OCI-LY1 (cell line): ENCODE measurements at regions not wholly inside any gene's neighbourhood (a gene's known extent, or its start where the extent isn't known, plus 50 kb on each side); places are given as distances from the start of the nearest gene placed in this dataset.
A peak's percentile ranks its signal among the peaks of the same experiment; 100 is the strongest.

Experiments
- H2AFZ ChIP-seq: fragments of 200-600 bp; sonication (generic), shearing (Covaris generic); 2 replicates; pipeline ENCODE4 v1.6.0; 2014; ENCODE audit warnings: antibody characterized with exemption, mild to moderate bottlenecking, low read length
- H3F3A ChIP-seq: fragments of 200-600 bp; sonication (generic), shearing (Covaris generic); 2 replicates; pipeline ENCODE4 v1.6.0; 2014; ENCODE audit warnings: mild to moderate bottlenecking, antibody characterized with exemption, low read length, moderate library complexity; ENCODE audit not compliant: insufficient read depth
- H3K27ac ChIP-seq: fragments of 200-600 bp; sonication (generic); 2 replicates; pipeline ENCODE4 v1.5.1; 2014; ENCODE audit warnings: low read length, mixed run types, mild to moderate bottlenecking, low read depth; ENCODE audit not compliant: poor library complexity, severe bottlenecking
- H3K27me3 ChIP-seq: fragments of 200-600 bp; sonication (generic); 2 replicates; pipeline ENCODE4 v1.6.0; 2014; ENCODE audit warnings: antibody characterized with exemption, mild to moderate bottlenecking, low read length, moderate library complexity; ENCODE audit not compliant: insufficient read depth
- H3K36me3 ChIP-seq: fragments of 200-600 bp; sonication (generic); 2 replicates; pipeline ENCODE4 v1.6.1; 2014; ENCODE audit warnings: mild to moderate bottlenecking, antibody characterized with exemption, low read length, moderate library complexity, mixed read lengths; ENCODE audit not compliant: insufficient read depth
- H3K4me1 ChIP-seq: fragments of 200-600 bp; sonication (generic); 2 replicates; pipeline ENCODE4 v1.5.1; 2014; ENCODE audit warnings: mild to moderate bottlenecking, low read length, moderate library complexity; ENCODE audit not compliant: insufficient read depth, severe bottlenecking
- H3K4me2 ChIP-seq: fragments of 200-600 bp; sonication (generic), shearing (Covaris generic); 2 replicates; pipeline ENCODE4 v1.6.1; 2014; ENCODE audit warnings: low read length
- H3K4me3 ChIP-seq: fragments of 200-600 bp; sonication (generic); 2 replicates; pipeline ENCODE4 v1.5.1; 2014; ENCODE audit warnings: low read length, low read depth, mild to moderate bottlenecking, mixed read lengths; ENCODE audit not compliant: poor library complexity, severe bottlenecking
- H3K79me2 ChIP-seq: fragments of 200-600 bp; shearing (Covaris generic); 2 replicates; pipeline ENCODE4 v1.6.1; 2016; ENCODE audit warnings: mixed run types, low read length, mixed read lengths; ENCODE audit not compliant: insufficient read depth
- H3K9ac ChIP-seq: fragments of 200-600 bp; sonication (generic), shearing (Covaris generic); 2 replicates; pipeline ENCODE4 v1.6.1; 2014; ENCODE audit warnings: mild to moderate bottlenecking, low read length, mixed read lengths
- H3K9me2 ChIP-seq: fragments of 200-600 bp; sonication (generic), shearing (Covaris generic); 2 replicates; pipeline ENCODE4 v1.6.1; 2014; ENCODE audit warnings: low read depth, mild to moderate bottlenecking, low read length, mixed read lengths
- H3K9me3 ChIP-seq: fragments of 200-600 bp; shearing (Covaris generic); 2 replicates; pipeline ENCODE4 v1.6.1; 2014; ENCODE audit warnings: low read length, mixed read lengths
- H4K20me1 ChIP-seq: fragments of 200-600 bp; sonication (generic), shearing (Covaris generic); 2 replicates; pipeline ENCODE4 v1.6.0; 2016; ENCODE audit warnings: mild to moderate bottlenecking, low read length; ENCODE audit not compliant: insufficient read depth
- CTCF ChIP-seq: fragments of 200-600 bp; sonication (generic), shearing (Covaris generic); IDR thresholded peaks from 2 replicates; pipeline ENCODE4 v1.5.1; 2017; ENCODE audit warnings: mild to moderate bottlenecking, antibody characterized with exemption, low read length, moderate library complexity, mixed read lengths
- EZH2 ChIP-seq: fragments of 200-600 bp; sonication (generic), shearing (Covaris generic); IDR thresholded peaks from 2 replicates; pipeline ENCODE4 v1.8.0; 2017; ENCODE audit warnings: borderline replicate concordance, mixed run types, mild to moderate bottlenecking, antibody characterized with exemption, low read length, moderate library complexity, mixed read lengths

GRCh38 chr12:69157023-69157655, 82.2 kb upstream of the CPSF6 start:
- H4K20me1 ChIP-seq, result no peaks in the 10 kb centered on the region
- no peak overlapping the region for H3K9ac ChIP-seq
- H3K36me3 ChIP-seq, result no peaks in the 10 kb centered on the region
- peak overlapping the region; percentile 27; the same call in 1 of the 2 replicates for H3K4me2 ChIP-seq
- no peaks in the 10 kb centered on the region for H3K9me2 ChIP-seq
- H3K27ac ChIP-seq, result no peak overlapping the region
- H3K79me2 ChIP-seq, result no peaks in the 10 kb centered on the region
- TF ChIP-seq EZH2, result no peak
- peak; percentile 96 for TF ChIP-seq CTCF
- H3F3A ChIP-seq, result no peaks in the 10 kb centered on the region
- H3K9me3 ChIP-seq, result no peaks in the 10 kb centered on the region
- peaks cover 15% of the 10 kb centered on the region for H3K4me1 ChIP-seq
- no peaks in the 10 kb centered on the region for H3K27me3 ChIP-seq
- H3K4me3 ChIP-seq, result no peak overlapping the region
- 0 out of 2 replicates have a peak overlapping the region, but pooled peaks have one; percentile 32 for H2AFZ ChIP-seq

- no peak for TF ChIP-seq CTCF
- TF ChIP-seq EZH2, result no peak
- no peaks in the 10 kb centered on the region for H3K9me3 ChIP-seq
Observed at GRCh38 chr12:69161829-69162228, 77.5 kb upstream of the CPSF6 start.

GRCh38 chr12:69163681-69164362, 75.5 kb upstream of the CPSF6 start:
- no peak overlapping the region for H2AFZ ChIP-seq
- H3K9me2 ChIP-seq, result no peaks in the 10 kb centered on the region
- H3K79me2 ChIP-seq, result no peaks in the 10 kb centered on the region
- no peaks in the 10 kb centered on the region for H3K4me1 ChIP-seq
- H3K27ac ChIP-seq, result no peak overlapping the region
- no peaks in the 10 kb centered on the region for H3K9me3 ChIP-seq
- TF ChIP-seq CTCF, result no peak
- TF ChIP-seq EZH2, result no peak
- no peak overlapping the region for H3K4me2 ChIP-seq
- no peaks in the 10 kb centered on the region for H3K27me3 ChIP-seq
- no peaks in the 10 kb centered on the region for H3F3A ChIP-seq
- H3K9ac ChIP-seq, result no peak overlapping the region
- no peak overlapping the region for H3K4me3 ChIP-seq
- no peaks in the 10 kb centered on the region for H3K36me3 ChIP-seq
- H4K20me1 ChIP-seq, result no peaks in the 10 kb centered on the region

More at GRCh38 chr12:69161829-69162228, 77.5 kb upstream of the CPSF6 start:
- peaks cover 1% of the 10 kb centered on the region for H3K4me1 ChIP-seq
- H2AFZ ChIP-seq, result no peak overlapping the region
- H3K27me3 ChIP-seq, result no peaks in the 10 kb centered on the region
- H3K9me2 ChIP-seq, result no peaks in the 10 kb centered on the region
- H3K9ac ChIP-seq, result no peak overlapping the region
- no peaks in the 10 kb centered on the region for H4K20me1 ChIP-seq
- H3K79me2 ChIP-seq, result no peaks in the 10 kb centered on the region
- no peak overlapping the region for H3K4me2 ChIP-seq
- no peaks in the 10 kb centered on the region for H3F3A ChIP-seq
- no peak overlapping the region for H3K4me3 ChIP-seq
- H3K27ac ChIP-seq, result no peak overlapping the region
- H3K36me3 ChIP-seq, result no peaks in the 10 kb centered on the region
